ENCODE measurements at regions not wholly inside any gene's neighbourhood (a gene's known extent, or its start where the extent isn't known, plus 50 kb on each side); places are given as distances from the start of the nearest gene placed in this dataset.
A peak's percentile ranks its signal among the peaks of the same experiment; 100 is the strongest.

GRCh38 chr13:109945206-109945960 lies 159.0 kb upstream of the IRS2 start:
- ATAC-seq (ENCODE audit: low read depth) (peak; percentile 100), DNase-seq (ENCODE audit: low spot score) (no peak)
- Histone ChIP-seq H3K27me3 (ENCODE audit: insufficient read depth, poor library complexity, severe bottlenecking) (no peaks in the 10 kb centered on the region), H3K27ac (ENCODE audit: poor library complexity, severe bottlenecking) (peak overlapping the region; percentile 83), H3K9me3 (ENCODE audit: severe bottlenecking) (peaks cover 8% of the 10 kb centered on the region), H3K36me3 (ENCODE audit: low read depth) (no peaks in the 10 kb centered on the region), H3K4me3 (ENCODE audit: severe bottlenecking) (no peak overlapping the region), H3K4me1 (ENCODE audit: insufficient read depth, poor library complexity, severe bottlenecking) (peaks cover 8% of the 10 kb centered on the region)
- no peak for TF ChIP-seq CTCF (IDR thresholded peaks at IDR 0.05; ENCODE audit: poor library complexity, severe bottlenecking)

GRCh38 chr13:109941951-109942350 lies 155.6 kb upstream of the IRS2 start:
- no peak for DNase-seq (ENCODE audit: low spot score)
- Histone ChIP-seq H3K9me3 (ENCODE audit: severe bottlenecking) (peaks cover 8% of the 10 kb centered on the region), H3K36me3 (ENCODE audit: low read depth) (no peaks in the 10 kb centered on the region), H3K4me1 (ENCODE audit: insufficient read depth, poor library complexity, severe bottlenecking) (peaks cover 18% of the 10 kb centered on the region), H3K27me3 (ENCODE audit: insufficient read depth, poor library complexity, severe bottlenecking) (no peaks in the 10 kb centered on the region), H3K27ac (ENCODE audit: poor library complexity, severe bottlenecking) (no peak overlapping the region), H3K4me3 (ENCODE audit: severe bottlenecking) (no peak overlapping the region)
- TF ChIP-seq CTCF (IDR thresholded peaks at IDR 0.05; ENCODE audit: poor library complexity, severe bottlenecking), result no peak
- no peak for ATAC-seq (ENCODE audit: low read depth)

GRCh38 chr13:109941221-109941620 lies 154.8 kb upstream of the IRS2 start:
- TF ChIP-seq CTCF (IDR thresholded peaks at IDR 0.05; ENCODE audit: poor library complexity, severe bottlenecking), result no peak
- Histone ChIP-seq H3K4me3 (ENCODE audit: severe bottlenecking) (no peak overlapping the region), H3K9me3 (ENCODE audit: severe bottlenecking) (peaks cover 8% of the 10 kb centered on the region), H3K36me3 (ENCODE audit: low read depth) (no peaks in the 10 kb centered on the region), H3K27me3 (ENCODE audit: insufficient read depth, poor library complexity, severe bottlenecking) (no peaks in the 10 kb centered on the region), H3K27ac (ENCODE audit: poor library complexity, severe bottlenecking) (no peak overlapping the region), H3K4me1 (ENCODE audit: insufficient read depth, poor library complexity, severe bottlenecking) (peaks cover 18% of the 10 kb centered on the region)
- DNase-seq (ENCODE audit: low spot score), result no peak
- no peak for ATAC-seq (ENCODE audit: low read depth)

GRCh38 chr13:109940637-109941036 lies 154.3 kb upstream of the IRS2 start:
- no peaks in the 10 kb centered on the region for H3K27me3 ChIP-seq (ENCODE audit: insufficient read depth, poor library complexity, severe bottlenecking)
- no peaks in the 10 kb centered on the region for H3K36me3 ChIP-seq (ENCODE audit: low read depth)
- DNase-seq (ENCODE audit: low spot score) (no peak), ATAC-seq (ENCODE audit: low read depth) (no peak)
- peaks cover 15% of the 10 kb centered on the region for H3K4me1 ChIP-seq (ENCODE audit: insufficient read depth, poor library complexity, severe bottlenecking)
- H3K9me3 ChIP-seq (ENCODE audit: severe bottlenecking), result peaks cover 8% of the 10 kb centered on the region
- H3K4me3 ChIP-seq (ENCODE audit: severe bottlenecking), result no peak overlapping the region
- no peak for TF ChIP-seq CTCF (IDR thresholded peaks at IDR 0.05; ENCODE audit: poor library complexity, severe bottlenecking)
- H3K27ac ChIP-seq (ENCODE audit: poor library complexity, severe bottlenecking), result no peak overlapping the region

- Histone ChIP-seq H3K9me3 (ENCODE audit: severe bottlenecking) (peaks cover 4% of the 10 kb centered on the region), H3K27ac (ENCODE audit: poor library complexity, severe bottlenecking) (no peak overlapping the region), H3K27me3 (ENCODE audit: insufficient read depth, poor library complexity, severe bottlenecking) (no peaks in the 10 kb centered on the region), H3K4me1 (ENCODE audit: insufficient read depth, poor library complexity, severe bottlenecking) (peaks cover 10% of the 10 kb centered on the region), H3K4me3 (ENCODE audit: severe bottlenecking) (no peak overlapping the region), H3K36me3 (ENCODE audit: low read depth) (no peaks in the 10 kb centered on the region)
- DNase-seq (ENCODE audit: low spot score) (no peak), ATAC-seq (ENCODE audit: low read depth) (no peak)
- TF ChIP-seq CTCF (IDR thresholded peaks at IDR 0.05; ENCODE audit: poor library complexity, severe bottlenecking), result no peak
Observed at GRCh38 chr13:109939838-109940237, 153.5 kb upstream of the IRS2 start.

Measured in RWPE2 (cell line).